ENCODE measurements at regions not wholly inside any gene's neighbourhood (a gene's known extent, or its start where the extent isn't known, plus 50 kb on each side); places are given as distances from the start of the nearest gene placed in this dataset.
A peak's percentile ranks its signal among the peaks of the same experiment; 100 is the strongest.

- no peak for DNase-seq
Measured at GRCh38 chr16:86095131-86095752, 196.3 kb downstream of the IRF8 start.

DNA sequence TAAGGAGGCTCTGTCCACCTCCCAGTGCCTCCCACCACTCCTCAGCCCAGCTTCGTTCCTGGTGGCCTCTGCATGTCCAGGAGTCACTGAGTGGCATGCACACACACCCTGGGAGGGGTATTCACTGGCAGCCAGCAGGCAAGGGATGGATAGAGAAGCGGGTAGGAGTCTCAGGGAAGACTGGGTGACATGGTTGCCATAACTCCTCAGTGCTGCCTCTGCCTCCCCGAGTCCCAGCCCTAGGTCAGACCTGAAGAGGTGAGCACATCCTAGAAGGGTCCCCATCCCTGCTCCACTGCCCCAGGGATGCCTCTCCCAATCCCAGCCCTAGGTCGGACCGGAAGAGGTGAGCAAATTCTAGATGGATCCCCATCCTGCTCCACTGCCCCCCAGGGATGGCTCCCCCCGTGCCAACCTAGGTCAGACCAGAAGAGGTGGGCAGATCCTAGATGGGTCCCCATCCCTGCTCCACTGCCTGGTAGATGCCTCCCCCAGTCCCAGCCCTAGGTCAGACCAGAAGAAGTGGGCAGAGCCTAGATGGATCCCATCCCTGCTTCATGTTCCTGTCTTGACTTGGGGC, 197.0 kb downstream of the IRF8 start:
- DNase-seq: no peak

DNA sequence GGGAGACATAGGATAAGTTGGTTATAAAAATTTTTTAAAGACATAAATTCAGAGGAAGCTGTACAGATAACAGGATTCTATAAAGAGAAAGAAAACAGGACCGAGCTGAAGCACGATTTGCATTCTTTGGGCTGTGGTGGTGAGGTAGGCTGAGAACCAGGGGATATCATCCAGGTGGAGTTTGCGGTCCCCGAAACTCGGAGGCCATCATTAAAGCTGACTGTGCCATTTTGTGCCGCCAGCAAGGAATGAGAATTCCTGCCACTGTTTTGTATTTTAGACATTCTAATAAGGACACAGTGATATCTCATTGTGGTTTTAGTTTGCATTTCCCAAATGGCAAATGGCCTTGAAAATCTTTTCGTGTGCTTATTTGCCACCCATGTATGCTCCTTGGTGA, 197.9 kb downstream of the IRF8 start:
- no peak for DNase-seq

GRCh38 chr16:86099326-86099725, 200.4 kb downstream of the IRF8 start:
- DNase-seq: no peak

GRCh38 chr16:86100205-86101136, 201.5 kb downstream of the IRF8 start:
- no peak for DNase-seq

DNA sequence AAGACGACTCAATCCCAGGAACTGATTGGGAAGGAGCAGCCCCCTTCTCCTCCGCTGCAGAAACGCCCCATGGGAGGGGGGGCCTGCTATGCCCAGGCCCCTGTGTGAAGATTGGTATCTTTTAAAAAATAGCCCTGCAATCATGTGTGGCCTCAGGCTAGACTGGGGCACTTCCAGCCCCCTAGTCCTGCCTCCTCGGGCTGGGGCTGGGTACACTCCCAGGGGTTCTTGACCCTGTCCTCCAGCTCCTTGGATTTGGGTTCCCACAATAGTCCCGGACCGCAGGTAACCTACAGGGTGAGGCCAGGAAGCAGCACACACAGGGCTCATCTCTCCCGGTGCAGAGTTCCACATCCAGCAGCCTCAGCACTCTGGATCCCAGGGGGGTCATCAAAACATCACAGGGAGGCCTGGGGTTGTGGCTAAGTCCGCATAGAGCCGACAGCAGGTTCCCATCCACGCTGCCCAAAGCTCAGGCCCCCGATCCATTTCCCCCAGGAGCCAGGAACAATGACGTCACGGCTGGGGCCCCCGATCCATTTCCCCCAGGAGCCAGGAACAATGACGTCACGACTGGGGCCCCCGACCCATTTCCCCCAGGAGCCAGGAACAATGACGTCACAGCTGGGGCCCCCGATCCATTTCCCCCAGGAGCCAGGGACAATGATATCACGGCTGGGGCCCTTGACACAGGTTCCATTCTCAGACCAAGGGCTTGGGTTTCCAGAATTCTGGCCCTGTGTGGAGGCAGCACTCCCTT, 202.4 kb downstream of the IRF8 start:
- DNase-seq: no peak

DNA sequence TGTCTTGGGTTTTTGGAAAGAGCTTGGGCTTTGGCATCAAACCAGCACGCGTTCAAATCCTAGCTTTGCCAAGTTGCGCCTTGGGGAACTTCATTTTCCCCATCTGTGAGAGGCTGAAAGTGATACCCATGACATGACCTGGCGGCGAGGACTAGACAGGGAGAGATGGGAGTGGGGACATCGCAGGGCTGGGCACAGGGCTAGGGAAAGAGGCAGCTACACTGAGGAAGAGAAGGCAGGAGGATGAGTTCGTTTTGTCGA, 202.9 kb downstream of the IRF8 start:
- DNase-seq: no peak

- no peak for DNase-seq
Measured at GRCh38 chr16:86103320-86103719, 204.4 kb downstream of the IRF8 start.

- no peak for DNase-seq
Measured at GRCh38 chr16:86104537-86105048, 205.6 kb downstream of the IRF8 start.

- no peak for DNase-seq
Measured at GRCh38 chr16:86107215-86107825, 208.4 kb downstream of the IRF8 start.

DNA sequence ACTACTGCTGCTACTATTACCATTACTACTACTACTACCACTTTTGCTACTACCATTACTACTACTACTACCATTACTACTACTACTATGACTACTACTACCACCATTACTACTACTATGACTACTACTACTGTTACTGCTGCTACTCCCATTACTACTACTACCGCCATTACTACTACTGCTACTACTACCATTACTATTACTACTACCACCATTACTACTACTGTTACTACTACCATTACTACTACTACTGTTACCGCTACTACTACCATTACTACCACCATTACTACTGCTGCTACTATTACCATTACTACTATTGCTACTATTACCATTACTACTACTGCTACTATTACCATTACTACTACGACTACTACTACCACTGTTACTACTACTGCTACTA, 209.1 kb downstream of the IRF8 start:
- DNase-seq: no peak

GRCh38 chr16:86110134-86110533, 211.2 kb downstream of the IRF8 start:
- DNase-seq: no peak

DNA sequence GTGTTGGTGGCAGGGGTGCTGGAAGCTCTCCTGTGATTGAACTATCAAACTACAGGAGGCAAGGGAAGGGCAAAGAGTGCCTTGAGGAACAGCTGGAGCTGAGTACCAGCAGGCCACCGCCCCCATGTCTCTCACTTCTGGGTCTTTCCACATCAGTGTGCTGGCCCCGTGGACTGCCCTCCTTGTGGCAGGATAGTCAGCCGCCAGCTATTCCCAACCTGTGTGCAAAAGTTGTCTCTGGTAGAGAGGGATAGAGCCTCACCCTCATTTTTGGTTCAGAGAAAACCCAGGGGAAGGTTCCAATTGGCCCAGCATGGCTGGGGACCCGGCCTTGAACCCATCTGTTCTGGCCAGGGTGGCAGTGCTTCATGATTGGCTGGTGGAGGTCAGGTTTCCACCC, 211.8 kb downstream of the IRF8 start:
- DNase-seq: no peak

DNA sequence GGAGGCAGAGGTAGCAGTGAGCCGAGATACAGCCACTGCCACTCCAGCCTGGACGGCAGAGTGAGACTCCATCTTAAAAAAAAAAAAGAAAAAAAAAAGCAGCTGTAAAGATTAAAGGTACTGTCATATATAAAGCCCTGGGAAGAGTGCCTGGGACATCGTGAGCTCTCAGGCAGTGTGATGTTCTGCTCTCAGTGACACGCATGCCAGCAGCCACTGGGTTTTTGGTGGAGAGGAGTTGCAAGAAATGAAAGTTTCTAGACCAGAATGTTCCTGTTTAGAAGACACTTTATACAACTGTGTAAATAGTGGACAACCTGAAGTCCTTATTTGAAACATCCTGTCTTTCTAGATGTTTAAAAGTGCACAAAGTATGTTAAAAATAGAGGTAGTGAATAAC, 213.2 kb downstream of the IRF8 start:
- no peak for DNase-seq

GRCh38 chr16:86117235-86117634, 218.3 kb downstream of the IRF8 start:
- no peak for DNase-seq

GRCh38 chr16:86117756-86118155, 218.8 kb downstream of the IRF8 start:
- no peak for DNase-seq

DNA sequence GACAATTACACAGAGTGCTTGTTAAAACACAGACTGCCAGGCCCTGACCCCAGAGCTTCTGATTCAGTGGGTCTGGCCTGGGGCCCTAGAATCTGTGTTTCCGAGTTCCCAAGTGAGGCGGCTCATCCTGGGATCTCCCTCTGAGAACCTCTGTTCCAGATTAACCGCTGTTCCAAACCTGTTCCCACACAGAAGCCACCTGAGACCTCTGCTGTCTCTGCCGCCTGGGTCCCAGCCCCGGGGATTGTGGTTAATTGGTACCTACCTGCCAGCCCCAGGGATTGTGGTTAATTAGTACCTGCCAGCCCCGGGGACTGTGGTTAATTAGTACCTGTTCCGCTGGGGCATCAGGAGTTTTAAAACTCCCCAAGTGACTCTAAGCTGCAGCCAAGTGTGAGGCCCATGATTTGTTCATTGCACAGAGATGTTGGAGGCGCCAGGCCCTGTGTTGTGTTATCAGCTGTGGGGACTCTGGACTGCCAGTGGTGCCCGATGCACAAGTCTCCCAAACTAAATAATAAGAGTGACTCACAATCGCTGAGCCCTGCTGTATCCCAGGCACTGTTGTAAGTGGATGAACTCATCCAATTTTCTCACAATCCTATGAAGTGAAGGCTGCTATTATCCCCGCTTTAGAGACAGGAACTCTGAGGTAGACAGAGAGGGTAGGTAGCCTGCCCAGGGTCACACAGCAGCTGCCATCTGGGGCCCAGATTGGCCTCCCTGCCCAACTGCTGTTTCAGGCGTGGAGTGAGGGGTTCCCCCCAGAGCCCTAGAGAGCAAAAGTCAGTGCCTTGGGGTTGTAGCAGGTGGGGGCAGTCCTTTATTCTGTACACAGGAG, 219.7 kb downstream of the IRF8 start:
- DNase-seq: peak; percentile 31

DNA sequence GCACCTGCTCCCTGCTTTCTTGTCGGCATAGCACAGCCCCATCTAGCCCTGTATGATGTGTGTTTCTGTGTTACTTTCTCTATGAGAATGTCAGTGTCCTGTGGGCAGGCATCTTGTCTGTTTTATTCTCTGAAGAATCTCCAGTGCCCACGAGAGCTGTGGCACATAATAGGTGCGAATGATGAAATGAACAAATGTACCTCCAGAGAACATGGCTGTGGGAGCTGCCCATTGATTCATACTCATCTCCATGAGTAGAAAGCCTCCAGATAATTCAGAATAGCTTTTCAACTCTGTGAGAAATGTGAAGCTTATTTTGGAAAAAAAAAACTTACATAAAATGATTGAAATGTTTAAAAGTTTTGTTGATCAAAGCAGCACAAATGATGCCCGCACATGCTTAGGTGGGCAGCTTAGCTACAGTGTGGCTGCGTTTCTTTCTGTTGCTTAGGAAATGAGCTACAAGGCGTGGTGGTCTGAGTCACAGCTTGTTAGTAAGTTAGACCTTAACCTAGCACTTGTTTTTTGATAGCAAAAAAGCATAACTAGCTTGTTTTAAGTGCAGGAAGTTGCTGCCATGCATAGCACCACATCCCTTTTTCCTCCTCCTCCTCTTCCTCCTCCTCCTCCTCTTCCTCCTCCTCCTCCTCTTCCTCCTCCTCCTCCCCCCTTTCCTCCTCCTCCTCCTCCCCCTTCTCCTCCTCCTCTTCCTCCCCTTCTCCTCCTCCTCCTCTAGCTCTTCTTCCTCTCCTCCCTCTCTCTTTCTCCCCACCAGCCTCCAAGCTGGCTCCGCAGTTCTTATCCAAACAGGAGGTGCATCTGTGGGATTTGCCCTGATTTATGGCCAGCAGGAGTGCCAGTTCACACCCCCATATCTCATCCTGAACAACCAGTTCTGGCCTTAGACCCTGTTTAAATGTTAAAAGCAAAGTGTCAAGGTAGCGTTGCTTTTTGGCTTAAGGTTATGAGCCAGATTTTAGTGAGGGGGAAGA, 221.5 kb downstream of the IRF8 start:
- DNase-seq: no peak

- no peak for DNase-seq
Measured at GRCh38 chr16:86121374-86122010, 222.5 kb downstream of the IRF8 start.

- DNase-seq: no peak
Measured at GRCh38 chr16:86122681-86123342, 223.8 kb downstream of the IRF8 start.
